Lower lobe of right lung (tissue), 2 donors: ENCODE measurements at regions not wholly inside any gene's neighbourhood (a gene's known extent, or its start where the extent isn't known, plus 50 kb on each side); places are given as distances from the start of the nearest gene placed in this dataset.

Experiments used
- ATAC-seq, 2 donors: fragments of 200-7000 bp; cut with Tn5 transposase; one replicate each; pipeline ENCODE4 v1.9.1; 2020 to 2022; ENCODE audit warnings: mild to moderate bottlenecking in 2 of 2, moderate library complexity in 2 of 2
- DNase-seq: peaks from one replicate; pipeline ENCODE4 v3.0.0-alpha.2; 2020
- H3K27ac ChIP-seq: fragments of 200-600 bp; one replicate; pipeline ENCODE4 v1.8.0; 2022
- H3K27me3 ChIP-seq: fragments of 200-600 bp; one replicate; pipeline ENCODE4 v1.8.0; 2022; ENCODE audit warnings: low read depth
- H3K36me3 ChIP-seq: fragments of 200-600 bp; one replicate; pipeline ENCODE4 v1.8.0; 2022; ENCODE audit warnings: mild to moderate bottlenecking
- H3K4me1 ChIP-seq: fragments of 200-600 bp; one replicate; pipeline ENCODE4 v1.8.0; 2022
- H3K4me3 ChIP-seq: fragments of 200-600 bp; one replicate; pipeline ENCODE4 v1.8.0; 2022; ENCODE audit warnings: mild to moderate bottlenecking
- H3K9me3 ChIP-seq: fragments of 200-600 bp; one replicate; pipeline ENCODE4 v1.8.0; 2022
- CTCF ChIP-seq: fragments of 200-600 bp; IDR thresholded peaks from one replicate; pipeline ENCODE4 v1.8.0; 2022; ENCODE audit warnings: antibody characterized with exemption, mild to moderate bottlenecking
- intact Hi-C: fragments of 100-400 bp; cut with DNase I; formaldehyde crosslinking; loops from one replicate; pipeline ENCODE4 v1.11.0; 2022
- donor health status: DM: no; HTN: yes; CAD: no; lungs with severe emphysema.

GRCh38 chr9:88754886-88755285 is 219.9 kb downstream of the NXNL2 start:
- peaks cover 5% of the 10 kb centered on the region for H3K4me1 ChIP-seq
- no peak for ATAC-seq
- DNase-seq: no peak
- H3K27me3 ChIP-seq: peaks cover 3% of the 10 kb centered on the region
- H3K4me3 ChIP-seq: no peak overlapping the region
- H3K36me3 ChIP-seq: no peaks in the 10 kb centered on the region
- TF ChIP-seq CTCF: no peak
- H3K9me3 ChIP-seq: no peaks in the 10 kb centered on the region
- no peak overlapping the region for H3K27ac ChIP-seq
- intact Hi-C loops: no loop called here

- intact Hi-C loops: no loop called here
- no peak for TF ChIP-seq CTCF
- H3K27ac ChIP-seq: no peak overlapping the region
- peaks cover 5% of the 10 kb centered on the region for H3K4me1 ChIP-seq
- no peaks in the 10 kb centered on the region for H3K36me3 ChIP-seq
- ATAC-seq (no peak), DNase-seq (no peak)
- H3K27me3 ChIP-seq: peaks cover 3% of the 10 kb centered on the region
- H3K4me3 ChIP-seq: no peak overlapping the region
- H3K9me3 ChIP-seq: no peaks in the 10 kb centered on the region
Measured at GRCh38 chr9:88757406-88758010, 222.5 kb downstream of the NXNL2 start.

- TF ChIP-seq CTCF: no peak
- Histone ChIP-seq H3K9me3 (no peaks in the 10 kb centered on the region), H3K27me3 (peaks cover 3% of the 10 kb centered on the region), H3K4me1 (peaks cover 2% of the 10 kb centered on the region), H3K4me3 (no peak overlapping the region), H3K27ac (no peak overlapping the region), H3K36me3 (no peaks in the 10 kb centered on the region)
- DNase-seq (no peak), ATAC-seq (no peak)
- intact Hi-C loops: no loop called here
Measured at GRCh38 chr9:88759364-88759763, 224.4 kb downstream of the NXNL2 start.

- ATAC-seq (no peak), DNase-seq (no peak)
- H3K36me3 ChIP-seq: no peaks in the 10 kb centered on the region
- H3K4me1 ChIP-seq: no peaks in the 10 kb centered on the region
- intact Hi-C loops: no loop called here
- H3K27me3 ChIP-seq: no peaks in the 10 kb centered on the region
- no peaks in the 10 kb centered on the region for H3K9me3 ChIP-seq
- no peak for TF ChIP-seq CTCF
- no peak overlapping the region for H3K27ac ChIP-seq
- H3K4me3 ChIP-seq: no peak overlapping the region
Measured at GRCh38 chr9:88766778-88767503, 224.3 kb upstream of the S1PR3 start.

GRCh38 chr9:88767504-88767790 is 223.8 kb upstream of the S1PR3 start:
- H3K36me3 ChIP-seq: no peaks in the 10 kb centered on the region
- no peaks in the 10 kb centered on the region for H3K27me3 ChIP-seq
- no peak overlapping the region for H3K27ac ChIP-seq
- intact Hi-C loops: no loop called here
- H3K4me3 ChIP-seq: no peak overlapping the region
- no peak for TF ChIP-seq CTCF
- ATAC-seq (no peak), DNase-seq (no peak)
- H3K4me1 ChIP-seq: no peaks in the 10 kb centered on the region
- no peaks in the 10 kb centered on the region for H3K9me3 ChIP-seq
